Right renal pelvis (tissue), 4 donors: ENCODE measurements at regions not wholly inside any gene's neighbourhood (a gene's known extent, or its start where the extent isn't known, plus 50 kb on each side); places are given as distances from the start of the nearest gene placed in this dataset.

Experiments used
- DNase-seq, 4 donors: peaks; one replicate each; pipeline ENCODE4 v3.0.0-alpha.2; 2013; ENCODE audit warnings: low read depth in 4 of 4, low spot score in 3 of 4, missing footprints in 1 of 4

GRCh38 chr2:45256173-45256866 lies 247.1 kb upstream of the SIX2 start:
- DNase-seq: no peak

GRCh38 chr2:45255563-45255962 lies 246.3 kb upstream of the SIX2 start:
- no peak for DNase-seq

DNA sequence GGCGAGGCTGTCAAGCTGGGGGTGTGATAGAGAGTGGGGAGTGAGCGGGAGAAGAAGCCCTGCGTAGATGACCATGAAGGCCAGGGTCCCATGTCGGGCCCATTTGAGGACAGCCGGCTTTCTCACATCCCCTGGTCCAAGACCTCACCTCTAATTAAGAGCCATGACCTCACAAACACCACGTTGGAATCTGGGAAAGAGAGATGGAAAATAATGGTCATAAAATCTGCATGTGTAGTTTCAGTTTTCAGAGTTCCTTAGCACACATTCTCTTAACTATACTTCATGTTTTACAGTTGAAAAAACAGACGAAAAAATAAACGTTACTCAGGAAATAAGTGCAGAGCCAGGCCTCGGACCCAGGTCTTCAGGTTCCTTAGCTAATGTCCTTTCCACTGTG lies 244.8 kb upstream of the SIX2 start:
- no peak for DNase-seq

DNA sequence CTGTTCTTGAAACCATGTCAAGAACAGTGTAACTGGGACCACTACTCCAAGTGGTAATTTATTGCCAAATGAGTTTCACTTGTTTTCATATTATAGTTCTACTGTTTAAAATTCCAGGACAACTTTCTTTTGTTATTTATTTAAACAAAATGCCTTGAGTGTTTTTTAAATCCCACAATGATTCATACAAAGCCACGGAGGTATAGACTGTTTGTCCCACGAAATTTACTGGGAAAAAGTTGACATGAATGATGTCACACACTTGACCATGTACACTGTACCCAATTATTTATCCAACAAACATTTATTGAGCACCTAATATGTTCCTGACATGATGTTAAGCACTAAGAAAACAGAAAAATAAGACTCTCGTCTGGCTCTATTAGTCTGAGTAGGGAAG lies 243.9 kb upstream of the SIX2 start:
- no peak for DNase-seq

DNA sequence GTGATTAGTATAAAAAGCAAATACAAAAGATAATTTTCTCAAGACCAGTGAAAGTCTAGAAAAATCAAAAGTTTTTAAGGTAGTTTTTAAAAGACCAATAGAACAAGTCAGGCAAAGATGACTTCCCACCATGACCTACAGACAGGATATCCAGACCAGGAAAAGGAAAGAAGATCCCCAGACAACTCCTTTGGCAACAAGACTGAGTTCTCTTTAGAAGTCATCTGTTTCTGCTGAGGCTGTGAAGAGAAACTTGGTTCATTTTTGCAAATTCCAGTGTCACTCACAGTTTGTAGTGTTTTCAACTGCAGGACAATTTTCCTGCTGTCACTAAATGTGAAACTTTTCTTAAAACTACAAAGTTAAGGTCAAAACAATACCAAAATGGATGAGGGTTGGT lies 240.9 kb upstream of the SIX2 start:
- no peak for DNase-seq

DNA sequence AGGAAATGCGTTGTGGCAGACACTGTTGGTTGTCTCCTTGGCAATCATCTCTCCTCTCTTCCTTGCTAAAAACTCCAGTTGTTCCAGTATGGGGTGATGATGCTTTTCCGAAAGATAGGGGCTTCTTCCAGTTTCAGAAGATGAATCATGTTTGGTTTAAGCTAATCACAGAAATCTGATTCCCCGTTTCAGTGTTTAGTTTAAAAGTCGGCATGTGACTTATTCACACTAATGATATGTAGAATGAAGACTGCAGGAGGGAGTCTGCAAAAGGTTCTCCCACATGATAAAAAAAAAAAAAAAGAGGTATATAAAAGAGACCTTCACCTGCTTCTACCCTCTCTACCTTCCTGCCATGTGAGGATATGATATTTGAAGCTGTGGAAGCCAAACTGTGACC lies 239.0 kb upstream of the SIX2 start:
- DNase-seq: no peak

- DNase-seq: no peak
These were observed 235.7 kb upstream of the SIX2 start for GRCh38 chr2:45244928-45245327.

DNA sequence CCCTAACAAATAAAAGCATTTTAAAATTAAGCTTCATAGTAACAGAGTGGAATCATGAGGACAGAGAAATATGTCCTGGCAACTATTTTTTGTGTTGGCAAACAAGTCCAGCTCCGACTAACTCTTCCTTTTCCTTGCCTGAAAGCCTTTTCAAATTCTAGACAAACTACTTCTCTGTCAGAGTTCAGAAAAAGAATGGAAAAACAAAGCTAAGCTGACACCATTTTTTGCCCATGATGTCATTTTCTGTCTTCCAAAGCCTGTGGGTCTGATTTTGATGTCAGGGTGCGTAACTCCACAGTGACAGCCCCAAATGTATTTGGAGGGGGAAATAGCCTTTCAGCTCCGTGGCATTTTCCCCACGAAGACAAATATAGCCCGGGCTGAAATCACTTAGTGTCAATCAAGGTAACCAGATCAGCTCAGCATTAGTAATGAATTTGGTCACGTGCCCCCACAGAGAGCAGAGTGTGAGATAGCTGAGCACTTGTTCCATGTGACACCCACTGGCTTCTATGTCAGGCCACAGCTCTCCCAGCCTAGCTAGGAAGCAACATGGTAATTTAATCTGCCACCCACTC lies 233.0 kb upstream of the SIX2 start:
- no peak for DNase-seq

DNA sequence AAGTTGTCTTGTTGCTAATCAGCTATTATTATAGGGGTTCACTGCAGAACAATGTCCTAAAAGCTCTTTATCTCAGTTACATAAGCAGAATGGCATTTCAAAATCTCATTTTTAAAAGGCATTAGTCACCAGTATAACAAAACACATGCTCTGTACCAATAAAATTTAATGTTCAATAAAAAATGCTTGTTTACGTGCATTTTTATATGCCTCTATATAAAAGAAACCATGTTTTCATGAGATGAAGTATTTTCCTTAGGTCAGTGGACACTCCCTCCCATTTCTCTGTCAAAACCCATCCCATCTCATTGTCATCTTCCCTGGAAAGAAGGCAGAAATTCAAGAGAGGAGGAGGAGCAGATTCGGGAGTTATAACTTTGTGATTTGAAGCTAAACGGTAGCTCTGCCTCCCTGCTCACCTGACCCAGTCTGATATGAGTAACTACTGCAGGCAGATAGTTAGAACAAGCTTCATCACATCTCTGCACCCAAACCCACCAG lies 231.9 kb upstream of the SIX2 start:
- DNase-seq: no peak

DNA sequence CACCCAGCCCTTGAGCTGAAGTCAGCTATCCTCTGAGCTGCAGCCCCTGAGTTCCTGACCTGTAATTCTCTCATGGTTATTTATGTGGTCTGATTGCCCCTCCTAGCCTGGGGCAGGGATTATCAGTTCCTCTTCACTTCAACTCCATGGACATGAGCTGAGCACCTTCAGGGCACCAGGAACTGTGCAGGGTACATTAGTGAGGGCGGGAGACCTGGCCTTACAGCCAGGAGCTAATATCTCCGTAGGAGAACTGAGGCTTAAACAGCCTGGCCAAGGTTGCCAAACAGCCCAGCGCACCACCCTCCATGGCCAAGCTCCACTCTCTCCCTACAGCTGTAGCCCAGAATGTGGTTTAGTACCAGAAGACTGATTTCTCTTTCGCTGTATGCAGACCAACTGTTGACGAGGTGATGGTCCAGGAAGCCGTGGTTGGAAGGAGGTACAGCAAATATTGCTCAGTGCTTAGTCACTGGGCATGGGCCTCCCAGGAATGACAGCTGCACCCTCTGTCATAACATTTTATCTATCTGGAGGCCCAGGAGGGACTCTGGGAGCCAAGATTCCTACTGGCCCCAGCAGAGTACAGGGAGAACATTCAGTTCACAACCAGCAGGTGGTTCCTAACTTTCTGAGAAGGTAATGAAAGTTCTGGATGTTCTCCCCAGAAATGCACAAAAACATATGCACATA lies 228.7 kb upstream of the SIX2 start:
- DNase-seq: no peak

GRCh38 chr2:45237128-45237527 lies 227.9 kb upstream of the SIX2 start:
- DNase-seq: no peak

DNA sequence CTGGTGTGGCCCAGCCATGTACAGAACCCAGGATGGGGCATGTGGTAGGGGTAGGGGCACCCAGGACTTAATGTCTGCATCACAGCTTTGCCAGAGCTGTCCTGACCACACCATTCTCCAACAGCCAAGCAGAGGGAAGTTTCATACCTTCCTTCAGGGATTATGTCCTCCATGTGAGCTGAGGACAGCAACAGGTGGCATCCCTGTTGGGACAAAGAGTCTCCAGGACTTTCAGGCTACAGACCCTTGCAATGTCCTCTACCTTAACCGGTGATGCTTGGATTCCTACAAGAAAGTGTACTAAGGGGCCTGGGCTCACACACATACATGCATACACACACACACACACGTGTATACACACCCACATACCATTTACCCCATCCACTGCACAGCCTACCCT lies 227.0 kb upstream of the SIX2 start:
- no peak for DNase-seq

GRCh38 chr2:45233301-45233700 lies 224.0 kb upstream of the SIX2 start:
- no peak for DNase-seq

- no peak for DNase-seq
These were observed 223.6 kb upstream of the SIX2 start for GRCh38 chr2:45232818-45233217.

- DNase-seq: no peak
These were observed 220.2 kb upstream of the SIX2 start for GRCh38 chr2:45229411-45229810.

DNA sequence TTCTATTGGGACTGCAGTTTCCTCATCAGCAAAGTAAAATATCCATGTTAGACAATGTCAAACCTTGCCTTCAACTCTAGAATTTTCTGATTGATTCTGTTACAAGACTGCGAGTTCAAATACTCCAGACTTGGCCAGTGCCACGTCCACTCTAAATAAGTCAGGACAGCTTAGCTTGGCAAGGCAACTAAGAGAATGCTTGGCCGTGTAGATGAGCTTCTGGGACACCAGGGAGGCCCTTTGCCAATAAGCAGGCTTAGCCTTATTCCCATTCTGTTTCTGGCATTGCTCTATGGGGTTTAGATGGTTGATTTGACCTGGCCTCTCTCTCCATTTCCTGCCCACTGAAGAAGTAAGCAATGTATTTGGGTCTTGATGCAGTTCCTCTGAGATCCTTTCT lies 218.1 kb upstream of the SIX2 start:
- no peak for DNase-seq

DNA sequence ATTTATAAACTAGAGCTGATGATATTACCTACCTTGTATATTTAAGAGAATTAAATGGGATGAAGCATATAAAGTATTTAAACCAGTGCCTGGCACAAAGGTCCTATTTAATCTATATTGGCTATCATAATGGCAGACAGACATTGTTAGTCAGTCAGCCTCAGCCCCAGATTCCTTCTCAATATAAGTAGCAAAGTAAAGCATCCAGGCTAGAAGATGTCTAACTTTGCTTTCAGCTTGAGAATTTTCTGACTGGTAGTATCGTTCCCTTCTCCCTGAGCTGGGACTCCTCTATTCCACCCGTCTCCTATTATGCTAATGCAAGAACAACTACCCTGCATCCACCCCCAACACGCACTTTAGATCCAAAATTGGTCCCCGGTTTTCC lies 215.7 kb upstream of the SIX2 start:
- no peak for DNase-seq

DNA sequence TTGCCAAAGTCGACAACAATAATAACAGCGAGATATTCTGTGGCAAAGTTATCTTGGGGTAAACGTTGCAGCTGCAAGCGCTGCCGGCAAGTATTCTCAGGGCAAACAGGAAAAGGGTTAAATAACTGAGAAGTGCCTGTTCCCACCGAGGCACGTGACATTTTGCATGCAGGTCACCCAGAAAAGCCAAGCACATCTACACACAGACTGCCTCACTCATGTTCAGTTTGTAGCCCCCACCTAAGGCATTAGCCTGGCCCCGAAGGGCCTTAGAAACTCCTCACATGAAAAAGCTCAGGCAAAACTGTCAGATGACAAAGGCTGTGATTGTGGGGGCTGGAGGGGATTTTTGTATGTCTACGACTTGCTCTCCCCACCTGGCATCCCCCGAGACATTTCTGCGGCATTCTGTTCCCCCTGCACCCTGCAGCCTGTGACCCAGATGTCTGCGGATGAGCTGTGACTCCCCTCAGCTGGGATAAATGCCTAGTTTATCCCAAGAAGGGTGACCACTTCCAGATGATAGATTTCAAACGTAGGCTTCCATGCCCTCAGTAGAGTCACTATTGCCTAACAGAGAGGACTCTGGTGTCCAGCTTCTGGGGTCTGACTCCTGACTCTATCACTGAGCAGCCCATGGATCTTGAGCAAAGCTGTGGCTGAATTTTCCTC lies 215.2 kb upstream of the SIX2 start:
- DNase-seq: no peak

GRCh38 chr2:45223531-45223930 lies 214.3 kb upstream of the SIX2 start:
- no peak for DNase-seq

- DNase-seq: no peak
These were observed 211.0 kb upstream of the SIX2 start for GRCh38 chr2:45220227-45220626.

- no peak for DNase-seq
These were observed 209.7 kb upstream of the SIX2 start for GRCh38 chr2:45218931-45219339.

- DNase-seq: no peak
These were observed 209.0 kb upstream of the SIX2 start for GRCh38 chr2:45218297-45218696.
